Suprapubic skin (tissue), 3 donors: ENCODE measurements at regions not wholly inside any gene's neighbourhood (a gene's known extent, or its start where the extent isn't known, plus 50 kb on each side); places are given as distances from the start of the nearest gene placed in this dataset.

Experiments
- CTCF ChIP-seq, 2 donors: fragments of 200-600 bp in 1 of 2; fragments of 450-650 bp in 1 of 2; sonication (generic) in 1 of 2; IDR thresholded peaks; one replicate each; pipeline ENCODE4 v1.5.1; 2016 to 2019; ENCODE audit warnings: antibody characterized with exemption in 2 of 2, mild to moderate bottlenecking in 1 of 2, moderate library complexity in 1 of 2
- POLR2AphosphoS5 ChIP-seq, 3 donors: sonication (generic); formaldehyde crosslinking; IDR thresholded peaks; one replicate each; pipeline ENCODE4 v1.6.1; 2017; ENCODE audit warnings: antibody characterized with exemption in 3 of 3

GRCh38 chr3:27797773-27798172, 75.7 kb upstream of the EOMES start:
- TF ChIP-seq CTCF (IDR thresholded peaks at IDR 0.05) (no peak), POLR2AphosphoS5 (IDR thresholded peaks at IDR 0.05) (no peak)
